Tibial nerve (tissue), 4 donors: ENCODE measurements at regions not wholly inside any gene's neighbourhood (a gene's known extent, or its start where the extent isn't known, plus 50 kb on each side); places are given as distances from the start of the nearest gene placed in this dataset.

Experiments
- DNase-seq, 2 donors: peaks; one replicate each; pipeline ENCODE4 v3.0.0-alpha.2; 2019; ENCODE audit warnings: low spot score in 2 of 2
- H3K27ac ChIP-seq, 4 donors: fragments of 200-600 bp; sonication (generic) in 3 of 4; one replicate each; pipeline ENCODE4 v1.5.1; 2017 to 2019; ENCODE audit warnings: mild to moderate bottlenecking in 1 of 4
- H3K27me3 ChIP-seq, 2 donors: fragments of 200-600 bp; sonication (generic) in 1 of 2; one replicate each; pipeline versions ENCODE4 v1.5.1 to v1.6.0; 2017 to 2019
- H3K36me3 ChIP-seq, 3 donors: fragments of 200-600 bp; sonication (generic); one replicate each; pipeline ENCODE4 v1.5.1; 2018 to 2019
- H3K4me1 ChIP-seq, 4 donors: fragments of 200-600 bp; sonication (generic) in 3 of 4; one replicate each; pipeline ENCODE4 v1.5.1; 2017 to 2019
- H3K4me3 ChIP-seq, 4 donors: fragments of 200-600 bp; sonication (generic) in 3 of 4; one replicate each; pipeline ENCODE4 v1.5.1; 2017 to 2019; ENCODE audit warnings: mild to moderate bottlenecking in 1 of 4, moderate library complexity in 1 of 4
- H3K9me3 ChIP-seq, 4 donors: fragments of 200-600 bp; sonication (generic) in 3 of 4; one replicate each; pipeline ENCODE4 v1.5.1; 2017 to 2019
- EP300 ChIP-seq, 2 donors: sonication (generic); formaldehyde crosslinking; IDR thresholded peaks; one replicate each; pipeline ENCODE4 v1.6.1; 2017; ENCODE audit warnings: antibody characterized with exemption in 2 of 2, mild to moderate bottlenecking in 1 of 2
- POLR2A ChIP-seq, 2 donors: fragments of 450-650 bp; IDR thresholded peaks; one replicate each; pipeline ENCODE4 v1.6.1; 2017; ENCODE audit warnings: antibody characterized with exemption in 2 of 2, mild to moderate bottlenecking in 2 of 2, moderate library complexity in 2 of 2
- WGBS, 2 donors: methylation state at CpG; one replicate each; pipeline ENCODE4 v1.1.5; 2018; 5-methylcytosine and 5-hydroxymethylcytosine counted together
- TF ChIP-seq, protein P1 (sequence below), 5 experiments: fragments of 200-600 bp in 3 of 5; fragments of 450-650 bp in 2 of 5; sonication (generic) in 3 of 5; IDR thresholded peaks; one replicate each; pipeline ENCODE4 v1.5.1; 2016 to 2019; ENCODE audit warnings: antibody characterized with exemption in 5 of 5, mild to moderate bottlenecking in 3 of 5, moderate library complexity in 2 of 5

DNA sequence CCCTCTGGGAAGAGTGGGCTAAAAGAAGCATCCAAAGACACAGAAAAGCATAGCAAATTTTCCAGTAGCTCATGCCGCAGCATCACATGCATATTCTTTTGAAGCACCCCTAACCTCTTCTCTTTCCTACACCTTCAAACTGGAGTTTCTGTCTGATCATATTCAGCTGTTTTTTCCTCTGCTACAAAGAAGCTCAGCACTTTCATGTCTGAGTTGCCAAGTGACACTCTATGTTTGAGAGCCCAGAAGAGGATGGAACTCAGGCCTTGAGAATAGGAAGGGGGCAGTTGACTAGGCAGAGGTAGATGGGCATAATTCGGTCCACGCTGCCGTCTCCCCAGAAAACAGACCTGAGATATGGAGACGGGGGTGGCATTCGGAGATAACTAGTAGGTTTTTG, 489.6 kb upstream of the NR2F2 start:
- Histone ChIP-seq H3K4me1 (peaks cover 0 to 50% (median 13%) of the 10 kb centered on the region in 4 donors), H3K9me3 (no peaks in the 10 kb centered on the region), H3K27me3 (no peaks in the 10 kb centered on the region), H3K4me3 (no peak overlapping the region), H3K27ac (peak overlapping the region in 3 of 4 donors; percentile 41 to 88 (median 71)), H3K36me3 (no peaks in the 10 kb centered on the region)
- 97% methylated on average over 6 of the region's 6 CpGs for WGBS, 2 donors
- no peak for DNase-seq
- TF ChIP-seq EP300 (IDR thresholded peaks at IDR 0.05): no peak
- TF ChIP-seq, protein P1, sequence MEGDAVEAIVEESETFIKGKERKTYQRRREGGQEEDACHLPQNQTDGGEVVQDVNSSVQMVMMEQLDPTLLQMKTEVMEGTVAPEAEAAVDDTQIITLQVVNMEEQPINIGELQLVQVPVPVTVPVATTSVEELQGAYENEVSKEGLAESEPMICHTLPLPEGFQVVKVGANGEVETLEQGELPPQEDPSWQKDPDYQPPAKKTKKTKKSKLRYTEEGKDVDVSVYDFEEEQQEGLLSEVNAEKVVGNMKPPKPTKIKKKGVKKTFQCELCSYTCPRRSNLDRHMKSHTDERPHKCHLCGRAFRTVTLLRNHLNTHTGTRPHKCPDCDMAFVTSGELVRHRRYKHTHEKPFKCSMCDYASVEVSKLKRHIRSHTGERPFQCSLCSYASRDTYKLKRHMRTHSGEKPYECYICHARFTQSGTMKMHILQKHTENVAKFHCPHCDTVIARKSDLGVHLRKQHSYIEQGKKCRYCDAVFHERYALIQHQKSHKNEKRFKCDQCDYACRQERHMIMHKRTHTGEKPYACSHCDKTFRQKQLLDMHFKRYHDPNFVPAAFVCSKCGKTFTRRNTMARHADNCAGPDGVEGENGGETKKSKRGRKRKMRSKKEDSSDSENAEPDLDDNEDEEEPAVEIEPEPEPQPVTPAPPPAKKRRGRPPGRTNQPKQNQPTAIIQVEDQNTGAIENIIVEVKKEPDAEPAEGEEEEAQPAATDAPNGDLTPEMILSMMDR (IDR thresholded peaks at IDR 0.05): no peak
- no peak for TF ChIP-seq POLR2A (IDR thresholded peaks at IDR 0.05)

DNA sequence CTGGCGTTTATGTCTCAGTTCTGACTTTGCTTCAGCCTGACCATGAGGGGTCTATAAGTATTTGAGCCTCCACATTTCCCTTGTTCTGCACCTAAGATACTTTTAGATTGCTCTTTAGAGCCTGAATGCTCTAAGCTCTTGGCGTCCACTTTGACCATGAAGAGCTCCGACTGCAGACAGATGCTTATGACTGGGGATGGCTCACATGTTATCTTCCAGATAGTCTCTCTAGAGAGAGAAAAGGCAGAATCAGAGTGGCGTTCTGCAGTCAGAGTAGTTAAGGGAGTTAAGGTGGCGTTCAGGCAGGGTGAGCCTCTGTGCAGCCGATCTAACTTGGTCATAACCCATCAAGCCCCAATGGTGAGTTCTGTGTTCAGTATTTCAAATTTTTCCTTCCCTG, 487.9 kb upstream of the NR2F2 start:
- H3K4me1 ChIP-seq: peaks cover 0 to 64% (median 18%) of the 10 kb centered on the region in 4 donors
- H3K36me3 ChIP-seq: no peaks in the 10 kb centered on the region
- WGBS, 2 donors: 78 to 83% methylated on average over 6 of the region's 6 CpGs
- H3K27ac ChIP-seq: peak overlapping the region; percentile 25 to 95 (median 62)
- TF ChIP-seq EP300 (IDR thresholded peaks at IDR 0.05): no peak
- TF ChIP-seq, protein P1 (IDR thresholded peaks at IDR 0.05): no peak
- TF ChIP-seq POLR2A (IDR thresholded peaks at IDR 0.05): no peak
- H3K9me3 ChIP-seq: no peaks in the 10 kb centered on the region
- DNase-seq: no peak
- no peak overlapping the region for H3K4me3 ChIP-seq
- H3K27me3 ChIP-seq: no peaks in the 10 kb centered on the region

DNA sequence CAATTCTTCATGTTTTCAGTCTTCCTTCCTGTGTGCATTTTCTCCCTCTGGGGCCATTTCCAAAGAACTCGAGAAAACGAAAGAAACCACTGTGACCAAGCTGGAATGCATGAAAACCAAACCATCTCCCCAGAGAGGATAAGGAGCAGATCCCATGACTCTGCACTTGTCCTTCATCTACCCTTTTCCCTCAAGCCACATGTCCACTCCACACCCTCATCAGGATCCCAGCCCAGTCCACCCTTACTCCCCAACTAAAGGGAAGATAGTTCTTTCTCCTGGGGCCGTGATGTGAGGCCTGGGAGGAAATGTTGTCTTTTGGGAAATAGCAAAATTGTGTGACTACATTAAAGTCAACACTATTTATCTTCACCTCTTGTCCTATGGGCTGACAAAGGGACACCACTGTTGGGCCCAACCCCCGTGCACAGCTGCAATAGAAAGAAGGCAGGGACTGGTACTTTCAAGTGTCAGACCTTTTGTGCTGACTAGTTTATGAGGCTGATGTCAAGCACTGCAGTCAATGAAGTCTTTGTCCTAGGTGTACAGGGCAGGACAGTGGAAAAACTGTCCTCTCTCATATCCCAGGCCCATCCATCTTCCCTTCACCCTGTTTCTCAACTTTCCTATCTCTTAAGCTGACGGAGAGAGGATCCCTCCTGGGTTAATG, 487.1 kb upstream of the NR2F2 start:
- TF ChIP-seq POLR2A (IDR thresholded peaks at IDR 0.05) (no peak), EP300 (IDR thresholded peaks at IDR 0.05) (peak; percentile 13 to 67)
- TF ChIP-seq, protein P1 (IDR thresholded peaks at IDR 0.05): peak in 1 of 5 experiments; percentile 12
- Histone ChIP-seq H3K27ac (peak overlapping the region; percentile 25 to 95 (median 62)), H3K4me3 (no peak overlapping the region), H3K4me1 (peaks cover 0 to 72% (median 18%) of the 10 kb centered on the region in 4 donors), H3K36me3 (no peaks in the 10 kb centered on the region), H3K27me3 (no peaks in the 10 kb centered on the region), H3K9me3 (no peaks in the 10 kb centered on the region)
- peak; percentile 48 to 51 for DNase-seq
- WGBS, 2 donors: 30 to 44% methylated on average over 5 of the region's 5 CpGs

DNA sequence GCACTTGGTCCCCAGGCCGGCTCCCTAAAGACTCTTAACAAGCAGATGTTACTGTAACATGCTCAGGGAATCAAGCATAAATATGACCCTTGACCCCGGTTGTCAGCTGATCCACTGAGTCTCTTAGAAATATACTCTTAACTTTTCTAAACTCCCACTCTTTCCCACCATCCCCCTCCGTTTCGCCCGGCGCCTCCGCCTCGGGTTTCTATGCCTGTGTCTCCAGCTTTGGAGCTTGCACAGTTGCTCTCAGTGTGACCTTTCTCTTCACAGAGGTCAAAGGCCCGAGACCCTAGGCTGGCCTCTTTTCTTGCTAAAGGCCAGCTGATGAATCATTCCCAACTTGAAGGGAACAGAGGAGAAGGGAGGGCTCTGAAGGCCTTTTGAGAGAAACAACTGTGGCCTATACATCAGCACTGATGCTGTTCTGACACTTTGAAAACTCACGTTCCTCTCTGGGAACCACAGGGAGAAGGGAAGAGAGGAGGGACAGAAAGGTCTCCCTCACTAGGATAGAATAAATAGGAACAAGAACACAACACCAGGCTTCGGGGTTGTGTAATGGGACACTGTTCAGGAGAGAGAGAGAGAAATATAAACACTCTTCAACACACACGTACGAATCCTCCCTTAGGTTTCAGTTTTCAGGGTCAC, 484.5 kb upstream of the NR2F2 start:
- H3K4me1 ChIP-seq: peaks cover 0 to 55% (median 14%) of the 10 kb centered on the region in 4 donors
- no peaks in the 10 kb centered on the region for H3K27me3 ChIP-seq
- H3K36me3 ChIP-seq: no peaks in the 10 kb centered on the region
- peak; percentile 28 to 36 for DNase-seq
- H3K9me3 ChIP-seq: no peaks in the 10 kb centered on the region
- H3K27ac ChIP-seq: peak overlapping the region; percentile 71 to 95 (median 82)
- WGBS, 2 donors: 21 to 30% methylated on average over 13 of the region's 13 CpGs
- peak overlapping the region in 1 of 4 donors; percentile 12 for H3K4me3 ChIP-seq
- TF ChIP-seq EP300 (IDR thresholded peaks at IDR 0.05): peak in 1 of 2 donors; percentile 95
- TF ChIP-seq POLR2A (IDR thresholded peaks at IDR 0.05): peak in 1 of 2 donors; percentile 32
- TF ChIP-seq, protein P1 (IDR thresholded peaks at IDR 0.05): no peak

DNA sequence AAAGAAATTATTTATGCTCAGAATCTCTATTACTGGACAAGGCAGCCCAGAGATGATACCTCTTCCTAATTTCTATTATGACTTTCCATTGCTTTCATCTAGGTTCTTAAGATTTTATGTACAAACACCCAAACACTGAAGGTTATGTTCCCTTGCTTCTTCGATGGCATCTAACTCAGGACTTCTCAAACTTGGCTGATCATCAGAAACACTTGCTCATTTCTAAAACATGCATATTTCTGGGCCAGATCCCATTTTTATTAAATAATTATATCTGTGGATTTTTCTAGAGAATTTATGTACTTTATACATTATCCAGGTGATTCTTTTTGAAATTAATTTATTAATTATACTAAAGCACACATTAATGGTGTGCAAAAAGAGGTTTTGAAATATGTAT, 482.4 kb upstream of the NR2F2 start:
- WGBS, 2 donors: 36 to 50% methylated on average over 1 of the region's 1 CpG
- TF ChIP-seq POLR2A (IDR thresholded peaks at IDR 0.05) (no peak), EP300 (IDR thresholded peaks at IDR 0.05) (no peak)
- TF ChIP-seq, protein P1 (IDR thresholded peaks at IDR 0.05): no peak
- H3K27me3 ChIP-seq: no peaks in the 10 kb centered on the region
- peaks cover 0 to 47% (median 14%) of the 10 kb centered on the region in 4 donors for H3K4me1 ChIP-seq
- peak overlapping the region in 2 of 4 donors; percentile 92 to 95 for H3K27ac ChIP-seq
- H3K9me3 ChIP-seq: no peaks in the 10 kb centered on the region
- no peaks in the 10 kb centered on the region for H3K36me3 ChIP-seq
- H3K4me3 ChIP-seq: no peak overlapping the region
- no peak for DNase-seq
